ENCODE measurements at regions not wholly inside any gene's neighbourhood (a gene's known extent, or its start where the extent isn't known, plus 50 kb on each side); places are given as distances from the start of the nearest gene placed in this dataset.
"Not testable (repeated sequence)": the region's sequence is repeated elsewhere in the genome, so short reads cannot be mapped to it uniquely, and the experiment has no call there.

DNA sequence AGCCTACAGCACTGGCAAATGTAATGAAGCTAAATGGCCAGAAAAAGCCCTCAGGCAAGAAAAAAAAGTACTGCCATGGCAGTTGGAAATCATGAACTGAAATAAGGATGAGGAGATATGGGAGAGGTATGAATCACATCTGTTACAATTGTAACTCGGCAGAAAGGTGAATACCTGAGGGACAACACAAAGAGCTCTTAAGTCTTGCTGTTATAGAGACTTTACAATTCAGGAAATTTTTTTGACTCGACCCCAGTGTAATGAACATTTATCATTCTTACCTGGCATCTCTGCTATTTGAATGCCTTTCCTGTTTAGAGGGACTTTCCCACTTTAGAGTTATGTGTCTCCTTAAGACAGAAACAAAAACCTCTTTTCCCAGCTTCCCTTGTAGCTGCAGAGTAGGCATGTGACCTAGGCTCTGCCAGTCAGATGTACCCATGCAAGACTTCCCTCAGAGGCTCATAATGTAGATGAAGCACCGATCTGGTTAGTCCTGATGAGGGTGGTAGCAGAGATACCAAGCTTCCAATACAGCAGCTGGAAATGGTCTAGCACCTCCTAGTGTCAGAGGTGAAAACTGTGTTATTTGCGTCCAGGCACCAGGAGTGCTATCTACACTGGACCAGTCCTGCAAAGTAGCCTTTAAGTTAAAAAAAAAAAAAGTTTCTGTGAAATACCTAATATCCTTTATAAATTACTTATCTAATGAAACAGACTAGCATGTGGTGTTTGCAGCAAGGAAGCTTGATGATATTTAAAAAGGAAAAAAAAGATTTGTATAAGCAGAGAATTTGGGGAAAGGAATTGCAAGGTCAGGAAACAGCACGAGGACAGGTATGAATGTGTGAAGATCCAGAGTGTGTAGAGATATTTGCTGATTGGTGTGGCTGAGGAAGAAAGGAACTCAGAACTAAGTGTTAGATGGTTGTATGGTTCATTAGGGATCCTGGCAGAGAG, 146.9 kb upstream of the SLC1A3 start:
- H3K9me3 ChIP-seq, result no peaks in the 10 kb centered on the region
- H3K27ac ChIP-seq (replicated peaks in 1 of 4), result no peak overlapping the region
- no peaks in the 10 kb centered on the region for H3K27me3 ChIP-seq
- no peaks in the 10 kb centered on the region for H3K36me3 ChIP-seq
- intact Hi-C loops (cut with DNase I), result no loop called here
- no peak overlapping the region for H3K4me3 ChIP-seq
- TF ChIP-seq, protein P1, sequence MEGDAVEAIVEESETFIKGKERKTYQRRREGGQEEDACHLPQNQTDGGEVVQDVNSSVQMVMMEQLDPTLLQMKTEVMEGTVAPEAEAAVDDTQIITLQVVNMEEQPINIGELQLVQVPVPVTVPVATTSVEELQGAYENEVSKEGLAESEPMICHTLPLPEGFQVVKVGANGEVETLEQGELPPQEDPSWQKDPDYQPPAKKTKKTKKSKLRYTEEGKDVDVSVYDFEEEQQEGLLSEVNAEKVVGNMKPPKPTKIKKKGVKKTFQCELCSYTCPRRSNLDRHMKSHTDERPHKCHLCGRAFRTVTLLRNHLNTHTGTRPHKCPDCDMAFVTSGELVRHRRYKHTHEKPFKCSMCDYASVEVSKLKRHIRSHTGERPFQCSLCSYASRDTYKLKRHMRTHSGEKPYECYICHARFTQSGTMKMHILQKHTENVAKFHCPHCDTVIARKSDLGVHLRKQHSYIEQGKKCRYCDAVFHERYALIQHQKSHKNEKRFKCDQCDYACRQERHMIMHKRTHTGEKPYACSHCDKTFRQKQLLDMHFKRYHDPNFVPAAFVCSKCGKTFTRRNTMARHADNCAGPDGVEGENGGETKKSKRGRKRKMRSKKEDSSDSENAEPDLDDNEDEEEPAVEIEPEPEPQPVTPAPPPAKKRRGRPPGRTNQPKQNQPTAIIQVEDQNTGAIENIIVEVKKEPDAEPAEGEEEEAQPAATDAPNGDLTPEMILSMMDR (IDR thresholded peaks at IDR 0.05), result no peak
- TF ChIP-seq POLR2AphosphoS5 (IDR thresholded peaks at IDR 0.05) (no peak), EP300 (IDR thresholded peaks at IDR 0.05) (no peak), POLR2A (IDR thresholded peaks at IDR 0.05; ENCODE audit: low read depth) (no peak)
- DNase-seq (ENCODE audit: extremely low spot score), result no peak
- WGBS, result 66% methylated on average over 5 of the region's 5 CpGs
- H3K4me1 ChIP-seq, result peaks cover 0 to 3% (median 0%) of the 10 kb centered on the region in 4 donors

DNA sequence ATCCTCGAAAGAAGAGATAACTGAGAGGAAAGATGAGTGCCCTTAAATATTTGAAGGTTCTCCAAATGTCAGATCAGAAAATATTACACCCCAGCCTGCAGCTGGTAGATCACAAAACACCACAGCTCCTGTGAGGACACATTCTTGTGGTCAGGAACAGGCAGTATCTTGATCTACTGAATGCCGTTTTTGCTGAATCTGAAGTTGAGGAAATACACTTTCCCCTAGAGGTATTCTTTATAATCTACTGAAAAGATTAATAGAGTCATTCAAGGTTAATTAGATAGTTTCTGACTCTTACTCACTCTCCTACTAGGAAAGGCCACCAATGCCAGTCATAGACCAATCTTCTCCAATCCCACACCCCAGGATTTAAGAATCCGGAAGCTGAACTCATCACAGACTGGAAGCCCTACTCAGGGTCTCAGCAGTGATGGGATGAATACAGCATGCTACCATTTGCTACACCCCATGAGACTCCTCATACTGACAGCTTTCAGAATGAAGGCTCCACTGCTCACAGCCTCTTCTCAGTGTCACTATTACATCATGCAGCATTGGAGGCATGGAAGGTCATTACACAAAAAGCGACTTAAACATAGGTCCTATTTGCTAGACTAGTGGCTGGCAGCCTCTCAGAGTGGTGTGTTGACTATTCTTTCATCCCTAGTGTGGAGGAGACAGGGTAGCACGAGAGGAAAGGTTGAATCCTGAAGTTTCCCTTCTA, 143.9 kb upstream of the SLC1A3 start:
- peaks cover 0 to 2% (median 0%) of the 10 kb centered on the region in 4 donors for H3K4me1 ChIP-seq
- H3K27me3 ChIP-seq, result no peaks in the 10 kb centered on the region
- no peaks in the 10 kb centered on the region for H3K9me3 ChIP-seq

DNA sequence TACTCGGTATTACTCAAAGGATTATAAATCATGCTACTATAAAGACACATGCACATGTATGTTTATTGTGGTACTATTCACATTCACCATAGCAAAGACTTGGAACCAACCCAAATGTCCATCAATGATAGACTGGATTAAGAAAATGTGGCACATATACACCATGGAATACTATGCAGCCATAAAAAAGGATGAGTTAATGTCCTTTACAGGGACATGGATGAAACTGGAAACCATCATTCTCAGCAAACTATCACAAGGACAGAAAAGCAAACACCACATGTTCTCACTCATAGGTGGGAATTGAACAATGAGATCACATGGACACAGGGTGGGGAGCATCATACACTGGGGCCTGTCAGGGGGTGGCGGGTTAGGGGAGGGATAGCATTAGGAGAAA, 130.5 kb upstream of the SLC1A3 start:
- H3K36me3 ChIP-seq; H3K27ac ChIP-seq (replicated peaks in 1 of 4); H3K4me3 ChIP-seq; H3K4me1 ChIP-seq; DNase-seq (ENCODE audit: extremely low spot score); intact Hi-C loops (cut with DNase I); H3K9me3 ChIP-seq; H3K27me3 ChIP-seq: not testable (repeated sequence)
- 94% methylated on average over 2 of the region's 2 CpGs for WGBS

More for the DNA sequence above, 143.9 kb upstream of the SLC1A3 start:
- intact Hi-C loops (cut with DNase I), result no loop called here
- no peak overlapping the region for H3K4me3 ChIP-seq
- no peaks in the 10 kb centered on the region for H3K36me3 ChIP-seq
- 87% methylated on average over 5 of the region's 5 CpGs for WGBS
- TF ChIP-seq POLR2A (IDR thresholded peaks at IDR 0.05; ENCODE audit: low read depth) (no peak), EP300 (IDR thresholded peaks at IDR 0.05) (no peak), POLR2AphosphoS5 (IDR thresholded peaks at IDR 0.05) (no peak)
- TF ChIP-seq, protein P1 (IDR thresholded peaks at IDR 0.05), result no peak
- no peak for DNase-seq (ENCODE audit: extremely low spot score)
- H3K27ac ChIP-seq (replicated peaks in 1 of 4), result no peak overlapping the region

DNA sequence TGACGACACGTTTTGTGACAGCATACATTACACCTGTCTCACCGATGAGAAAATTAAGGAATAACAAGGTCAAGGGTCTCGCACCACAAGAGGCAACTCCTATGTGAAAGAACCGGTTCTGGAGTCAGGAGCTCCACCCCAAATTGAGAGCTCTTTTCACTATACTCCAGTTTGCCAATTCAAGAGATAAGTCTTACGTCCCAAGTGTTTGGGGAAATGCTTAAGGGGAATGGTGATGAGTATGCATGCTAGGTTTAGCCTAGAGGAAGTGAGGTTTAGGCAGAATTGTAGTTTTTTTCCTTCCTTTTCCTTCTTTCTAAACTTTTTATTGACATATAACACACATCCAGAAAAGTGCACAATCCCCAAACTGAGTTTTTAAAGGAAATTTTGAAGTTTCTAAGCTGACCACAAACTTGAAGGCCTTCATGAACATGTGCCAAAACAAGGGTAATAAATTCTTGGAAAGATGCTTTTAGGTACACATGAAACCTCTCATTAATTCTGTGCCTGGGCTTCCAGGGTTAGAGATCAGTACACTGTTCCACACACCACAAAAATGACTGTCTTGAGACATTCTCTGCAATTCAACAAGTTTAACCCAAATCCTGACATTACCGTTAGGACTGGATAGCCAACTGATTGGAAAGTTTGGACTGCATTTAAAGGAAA, 127.6 kb upstream of the SLC1A3 start:
- H3K36me3 ChIP-seq, result no peaks in the 10 kb centered on the region
- H3K9me3 ChIP-seq, result no peaks in the 10 kb centered on the region
- no peaks in the 10 kb centered on the region for H3K27me3 ChIP-seq
- no peak for DNase-seq (ENCODE audit: extremely low spot score)
- TF ChIP-seq EP300 (IDR thresholded peaks at IDR 0.05), result no peak
- TF ChIP-seq POLR2A (IDR thresholded peaks at IDR 0.05; ENCODE audit: low read depth), result no peak
- TF ChIP-seq, protein P1 (IDR thresholded peaks at IDR 0.05), result no peak
- no peak for TF ChIP-seq POLR2AphosphoS5 (IDR thresholded peaks at IDR 0.05)
- WGBS, result 88% methylated on average over 7 of the region's 7 CpGs
- no peak overlapping the region for H3K27ac ChIP-seq (replicated peaks in 1 of 4)
- H3K4me3 ChIP-seq, result no peak overlapping the region
- intact Hi-C loops (cut with DNase I), result no loop called here
- peaks cover 0 to 10% (median 0%) of the 10 kb centered on the region in 4 donors for H3K4me1 ChIP-seq

Measured in esophagus muscularis mucosa (tissue), 4 donors.